ENCODE measurements at regions not wholly inside any gene's neighbourhood (a gene's known extent, or its start where the extent isn't known, plus 50 kb on each side); places are given as distances from the start of the nearest gene placed in this dataset.

DNA sequence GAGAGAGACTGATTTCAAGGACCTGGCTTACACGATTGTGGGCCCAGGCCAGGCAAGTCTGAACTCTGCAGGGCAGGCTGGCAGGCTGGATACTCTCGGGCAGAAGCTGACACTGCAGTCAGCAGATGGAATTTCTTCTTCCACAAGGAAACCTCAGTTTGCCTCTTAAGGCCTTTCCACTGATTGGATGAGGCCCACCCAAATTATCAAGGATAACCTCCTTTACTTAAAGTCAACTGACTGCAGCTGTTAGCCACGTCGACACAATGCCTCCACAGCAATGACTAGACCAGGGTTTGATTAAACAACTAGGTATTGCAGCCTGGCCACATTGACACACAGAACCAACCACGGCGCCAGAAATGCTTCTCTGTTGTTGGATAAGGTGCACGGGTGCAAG is 130.5 kb downstream of the PSMG1 start:
- no peak overlapping the region for H4K8ac ChIP-seq (replicated peaks; ENCODE audit: insufficient read length, low read depth, low read length)
- no peaks in the 10 kb centered on the region for H3K9me3 Mint-ChIP-seq
- H3K18ac ChIP-seq (ENCODE audit: insufficient read length, low read depth, low read length) = no peak overlapping the region
- H3K79me1 ChIP-seq (ENCODE audit: insufficient read depth, low read depth, low read length, poor library complexity, severe bottlenecking) = no peaks in the 10 kb centered on the region
- no peak overlapping the region for H4K5ac ChIP-seq (ENCODE audit: insufficient read length, low read depth, low read length)
- H4K20me1 ChIP-seq (ENCODE audit: control insufficient read depth, insufficient read depth, insufficient read length) = no peaks in the 10 kb centered on the region
- TF ChIP-seq, protein P1, sequence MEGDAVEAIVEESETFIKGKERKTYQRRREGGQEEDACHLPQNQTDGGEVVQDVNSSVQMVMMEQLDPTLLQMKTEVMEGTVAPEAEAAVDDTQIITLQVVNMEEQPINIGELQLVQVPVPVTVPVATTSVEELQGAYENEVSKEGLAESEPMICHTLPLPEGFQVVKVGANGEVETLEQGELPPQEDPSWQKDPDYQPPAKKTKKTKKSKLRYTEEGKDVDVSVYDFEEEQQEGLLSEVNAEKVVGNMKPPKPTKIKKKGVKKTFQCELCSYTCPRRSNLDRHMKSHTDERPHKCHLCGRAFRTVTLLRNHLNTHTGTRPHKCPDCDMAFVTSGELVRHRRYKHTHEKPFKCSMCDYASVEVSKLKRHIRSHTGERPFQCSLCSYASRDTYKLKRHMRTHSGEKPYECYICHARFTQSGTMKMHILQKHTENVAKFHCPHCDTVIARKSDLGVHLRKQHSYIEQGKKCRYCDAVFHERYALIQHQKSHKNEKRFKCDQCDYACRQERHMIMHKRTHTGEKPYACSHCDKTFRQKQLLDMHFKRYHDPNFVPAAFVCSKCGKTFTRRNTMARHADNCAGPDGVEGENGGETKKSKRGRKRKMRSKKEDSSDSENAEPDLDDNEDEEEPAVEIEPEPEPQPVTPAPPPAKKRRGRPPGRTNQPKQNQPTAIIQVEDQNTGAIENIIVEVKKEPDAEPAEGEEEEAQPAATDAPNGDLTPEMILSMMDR (conservative IDR thresholded peaks at IDR 0.05) = no peak
- no peaks in the 10 kb centered on the region for H3K36me3 Mint-ChIP-seq (ENCODE audit: insufficient read depth in 1 of 3, low read depth in 3 of 3)
- no peak overlapping the region for H3K23ac ChIP-seq (ENCODE audit: insufficient read length, low read depth, low read length)
- no CpG with 5 or more reads among the region's 7 CpGs for WGBS (ENCODE audit: extremely low coverage, insufficient read length, low lambda C conversion rate)
- H3K27ac Mint-ChIP-seq = no peak overlapping the region
- H3K27ac ChIP-seq (ENCODE audit: insufficient read length, low read depth, low read length) = no peak overlapping the region
- no peak overlapping the region for H2BK12ac ChIP-seq (ENCODE audit: insufficient read length, low read depth, low read length)
- no peak overlapping the region for H3K4ac ChIP-seq (ENCODE audit: low read depth, low read length)
- H3K27me3 Mint-ChIP-seq (ENCODE audit: low read depth) = peaks cover 2% of the 10 kb centered on the region; the same call in 1 of the 2 replicates
- no peak overlapping the region for H2BK5ac ChIP-seq (ENCODE audit: insufficient read length, low read length)
- no peak overlapping the region for H3T11ph ChIP-seq (ENCODE audit: low read length)
- H2AK5ac ChIP-seq (ENCODE audit: insufficient read length, low read length) = no peak overlapping the region
- H3K4me2 ChIP-seq (ENCODE audit: insufficient read depth, insufficient read length, low read length) = no peak overlapping the region
- no peaks in the 10 kb centered on the region for H3K23me2 ChIP-seq (ENCODE audit: insufficient read length, low read depth, low read length, poor library complexity, severe bottlenecking)
- no peak overlapping the region for H2BK15ac ChIP-seq (ENCODE audit: low read depth, low read length)
- no peak for DNase-seq
- H3K56ac ChIP-seq (ENCODE audit: insufficient read length, low read depth, low read length) = no peak overlapping the region
- no peak overlapping the region for H2BK120ac ChIP-seq (ENCODE audit: low read depth, low read length, poor library complexity, severe bottlenecking)
- peaks cover 9 to 13% of the 10 kb centered on the region in 2 experiments; a peak in 3 of 4 replicates for H3K4me1 Mint-ChIP-seq
- no peaks in the 10 kb centered on the region for H3K27me3 ChIP-seq (ENCODE audit: insufficient read depth, low read length)
- H3K79me2 ChIP-seq (ENCODE audit: insufficient read depth, low read length) = no peaks in the 10 kb centered on the region
- H3K9me3 ChIP-seq (ENCODE audit: control insufficient read depth, low read depth, low read length) = no peaks in the 10 kb centered on the region
- no peak overlapping the region for H2BK20ac ChIP-seq (ENCODE audit: low read depth, low read length, poor library complexity, severe bottlenecking)
- no peak overlapping the region for H3K4me3 Mint-ChIP-seq
- H3K14ac ChIP-seq (ENCODE audit: insufficient read depth, low read length) = no peak overlapping the region
- no peaks in the 10 kb centered on the region for H3K4me1 ChIP-seq (ENCODE audit: insufficient read depth, low read length)
- H2AFZ ChIP-seq (ENCODE audit: low read length) = no peak overlapping the region
- no peak overlapping the region for H4K91ac ChIP-seq (ENCODE audit: insufficient read length, low read depth, low read length)
- no peak overlapping the region for H3K9ac ChIP-seq (ENCODE audit: extremely low read depth, insufficient read length, low read length)
